SK-N-MC (cell line): ENCODE measurements at regions not wholly inside any gene's neighbourhood (a gene's known extent, or its start where the extent isn't known, plus 50 kb on each side); places are given as distances from the start of the nearest gene placed in this dataset.

Experiments
- EZH2 ChIP-seq: fragments of 200-600 bp; sonication (generic); IDR thresholded peaks from one replicate; pipeline ENCODE4 v1.6.1; 2017; ENCODE audit warnings: antibody characterized with exemption
- FOXP2 ChIP-seq: optimal IDR thresholded peaks from 2 replicates; pipeline ENCODE3; 2011; ENCODE audit warnings: mild to moderate bottlenecking, moderate library complexity; ENCODE audit not compliant: insufficient read depth; ENCODE audit errors: extremely low read length, control extremely low read depth
- POLR2AphosphoS5 ChIP-seq: IDR thresholded peaks from 2 replicates; pipeline ENCODE4 v1.6.1; 2012; ENCODE audit warnings: mild to moderate bottlenecking, low read depth, low read length, borderline replicate concordance

DNA sequence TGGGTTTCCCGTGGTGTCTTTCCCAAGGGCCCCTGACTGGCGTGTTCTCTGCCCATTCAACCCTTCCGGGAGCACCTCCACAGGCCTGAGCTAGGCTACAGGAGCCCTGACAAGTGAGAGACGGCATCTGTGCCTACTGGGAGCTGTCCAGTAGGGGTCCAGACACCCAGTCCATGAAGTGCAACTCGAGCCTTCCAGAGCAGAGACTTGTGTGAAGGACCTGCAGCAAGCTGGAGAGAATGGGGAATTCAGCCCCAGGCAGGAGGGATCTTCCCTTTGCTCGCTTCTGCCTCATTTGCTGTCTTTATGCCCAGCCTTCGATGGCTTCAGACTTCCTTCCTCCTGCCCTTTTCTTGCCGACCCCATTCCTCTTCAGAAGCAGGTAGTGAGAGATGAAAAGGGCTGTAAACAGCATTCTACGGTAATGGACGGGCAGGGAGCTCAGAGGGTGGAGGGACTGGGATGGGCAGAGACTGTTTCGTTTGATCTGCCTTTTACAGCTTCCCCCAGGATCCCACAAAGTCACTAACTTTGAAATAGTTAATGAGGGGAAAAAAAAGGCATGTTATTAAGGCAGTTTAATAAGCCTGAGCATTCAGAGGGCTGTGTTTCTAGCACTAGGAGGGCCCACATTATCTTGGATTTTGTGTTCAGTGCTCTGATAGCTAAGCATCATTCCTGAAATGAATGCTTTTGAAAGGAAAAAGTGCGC lies 327.6 kb downstream of the FGF9 start:
- TF ChIP-seq POLR2AphosphoS5 = no peak
- no peak for TF ChIP-seq EZH2
- no peak for TF ChIP-seq FOXP2
